ENCODE measurements at regions not wholly inside any gene's neighbourhood (a gene's known extent, or its start where the extent isn't known, plus 50 kb on each side); places are given as distances from the start of the nearest gene placed in this dataset.

DNA sequence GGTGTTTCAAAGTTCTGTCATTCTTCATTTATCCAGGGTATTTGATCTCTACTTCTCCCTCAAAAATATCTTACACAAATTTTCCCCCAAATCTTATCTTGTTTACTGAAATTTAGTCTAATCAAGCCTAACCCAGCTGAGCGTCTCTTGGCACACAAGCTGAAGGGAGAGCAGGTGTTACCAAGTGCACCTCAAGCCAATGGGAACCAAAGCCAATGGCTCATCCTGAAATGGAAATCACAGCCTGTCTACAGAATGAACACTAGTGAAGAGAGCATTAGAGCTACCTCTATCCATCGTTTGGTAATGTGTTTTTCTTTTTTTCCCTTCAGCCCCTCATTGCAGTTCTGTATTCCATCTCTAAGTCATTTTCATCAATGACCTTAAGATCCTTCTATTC is 1350.8 kb downstream of the OLFM4 start:
- Histone ChIP-seq H3K4me2 (ENCODE audit: low read length) (no peak overlapping the region), H3K79me2 (ENCODE audit: insufficient read depth, low read depth, low read length) (no peaks in the 10 kb centered on the region), H4K20me1 (ENCODE audit: insufficient read depth, low read length) (no peaks in the 10 kb centered on the region; the same call in 1 of the 2 replicates), H3K4me1 (ENCODE audit: insufficient read depth, low read length, poor library complexity, severe bottlenecking) (no peaks in the 10 kb centered on the region), H3K36me3 (ENCODE audit: insufficient read depth, low read length) (no peaks in the 10 kb centered on the region), H3K9me2 (ENCODE audit: insufficient read depth, low read length) (no peaks in the 10 kb centered on the region), H3K27ac (ENCODE audit: low read depth, low read length, poor library complexity, severe bottlenecking) (no peak overlapping the region), H2AFZ (ENCODE audit: low read length) (no peak overlapping the region), H3K9me3 (ENCODE audit: low read length) (no peaks in the 10 kb centered on the region), H3K4me3 (ENCODE audit: low read depth, low read length, poor library complexity, severe bottlenecking) (no peak overlapping the region)
- intact Hi-C loops (cut with micrococcal nuclease; ENCODE audit: unreplicated experiment): no loop called here
- CTCF ChIA-PET (ENCODE audit: unreplicated experiment): no interaction called here
- DNase-seq (ENCODE audit: low spot score): no peak
- POLR2A ChIA-PET: interaction anchor here (0.7 kb wide), 1 partner anchor 14 kb away, joined by 3 read pairs; no protein-coding TSS in a partner anchor
- TF ChIP-seq, protein P1, sequence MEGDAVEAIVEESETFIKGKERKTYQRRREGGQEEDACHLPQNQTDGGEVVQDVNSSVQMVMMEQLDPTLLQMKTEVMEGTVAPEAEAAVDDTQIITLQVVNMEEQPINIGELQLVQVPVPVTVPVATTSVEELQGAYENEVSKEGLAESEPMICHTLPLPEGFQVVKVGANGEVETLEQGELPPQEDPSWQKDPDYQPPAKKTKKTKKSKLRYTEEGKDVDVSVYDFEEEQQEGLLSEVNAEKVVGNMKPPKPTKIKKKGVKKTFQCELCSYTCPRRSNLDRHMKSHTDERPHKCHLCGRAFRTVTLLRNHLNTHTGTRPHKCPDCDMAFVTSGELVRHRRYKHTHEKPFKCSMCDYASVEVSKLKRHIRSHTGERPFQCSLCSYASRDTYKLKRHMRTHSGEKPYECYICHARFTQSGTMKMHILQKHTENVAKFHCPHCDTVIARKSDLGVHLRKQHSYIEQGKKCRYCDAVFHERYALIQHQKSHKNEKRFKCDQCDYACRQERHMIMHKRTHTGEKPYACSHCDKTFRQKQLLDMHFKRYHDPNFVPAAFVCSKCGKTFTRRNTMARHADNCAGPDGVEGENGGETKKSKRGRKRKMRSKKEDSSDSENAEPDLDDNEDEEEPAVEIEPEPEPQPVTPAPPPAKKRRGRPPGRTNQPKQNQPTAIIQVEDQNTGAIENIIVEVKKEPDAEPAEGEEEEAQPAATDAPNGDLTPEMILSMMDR (conservative IDR thresholded peaks at IDR 0.05; ENCODE audit: low read length): no peak
- no peak for TF ChIP-seq EZH2phosphoT487 (IDR thresholded peaks at IDR 0.05; ENCODE audit: borderline replicate concordance, low read depth, low read length)
- no TSS peak for BruUV-seq (replicated peaks)

GRCh38 chr13:54383604-54384003 is 1355.0 kb downstream of the OLFM4 start:
- no TSS peak for BruUV-seq (replicated peaks)
- Histone ChIP-seq H3K4me2 (ENCODE audit: low read length) (no peak overlapping the region), H3K4me3 (ENCODE audit: low read depth, low read length, poor library complexity, severe bottlenecking) (no peak overlapping the region), H3K36me3 (ENCODE audit: insufficient read depth, low read length) (no peaks in the 10 kb centered on the region), H4K20me1 (ENCODE audit: insufficient read depth, low read length) (no peaks in the 10 kb centered on the region; the same call in 1 of the 2 replicates), H3K9me3 (ENCODE audit: low read length) (no peaks in the 10 kb centered on the region), H2AFZ (ENCODE audit: low read length) (no peak overlapping the region), H3K79me2 (ENCODE audit: insufficient read depth, low read depth, low read length) (no peaks in the 10 kb centered on the region), H3K4me1 (ENCODE audit: insufficient read depth, low read length, poor library complexity, severe bottlenecking) (no peaks in the 10 kb centered on the region), H3K9me2 (ENCODE audit: insufficient read depth, low read length) (no peaks in the 10 kb centered on the region), H3K27ac (ENCODE audit: low read depth, low read length, poor library complexity, severe bottlenecking) (no peak overlapping the region)
- ChIA-PET CTCF (ENCODE audit: unreplicated experiment) (no interaction called here), POLR2A (no interaction called here)
- no peak for TF ChIP-seq EZH2phosphoT487 (IDR thresholded peaks at IDR 0.05; ENCODE audit: borderline replicate concordance, low read depth, low read length)
- TF ChIP-seq, protein P1 (conservative IDR thresholded peaks at IDR 0.05; ENCODE audit: low read length): no peak
- no peak for DNase-seq (ENCODE audit: low spot score)
- intact Hi-C loops (cut with micrococcal nuclease; ENCODE audit: unreplicated experiment): no loop called here

- Histone ChIP-seq H3K4me1 (ENCODE audit: insufficient read depth, low read length, poor library complexity, severe bottlenecking) (no peaks in the 10 kb centered on the region), H3K79me2 (ENCODE audit: insufficient read depth, low read depth, low read length) (no peaks in the 10 kb centered on the region), H4K20me1 (ENCODE audit: insufficient read depth, low read length) (no peaks in the 10 kb centered on the region; the same call in 1 of the 2 replicates), H3K36me3 (ENCODE audit: insufficient read depth, low read length) (no peaks in the 10 kb centered on the region), H3K4me3 (ENCODE audit: low read depth, low read length, poor library complexity, severe bottlenecking) (no peak overlapping the region), H3K4me2 (ENCODE audit: low read length) (no peak overlapping the region), H3K9me3 (ENCODE audit: low read length) (no peaks in the 10 kb centered on the region), H3K27ac (ENCODE audit: low read depth, low read length, poor library complexity, severe bottlenecking) (no peak overlapping the region), H2AFZ (ENCODE audit: low read length) (no peak overlapping the region), H3K9me2 (ENCODE audit: insufficient read depth, low read length) (no peaks in the 10 kb centered on the region)
- no peak for DNase-seq (ENCODE audit: low spot score)
- POLR2A ChIA-PET: no interaction called here
- intact Hi-C loops (cut with micrococcal nuclease; ENCODE audit: unreplicated experiment): no loop called here
- TF ChIP-seq, protein P1 (conservative IDR thresholded peaks at IDR 0.05; ENCODE audit: low read length): no peak
- TF ChIP-seq EZH2phosphoT487 (IDR thresholded peaks at IDR 0.05; ENCODE audit: borderline replicate concordance, low read depth, low read length): no peak
- BruUV-seq (replicated peaks): no TSS peak
- CTCF ChIA-PET (ENCODE audit: unreplicated experiment): no interaction called here
These were observed 1359.0 kb downstream of the OLFM4 start for GRCh38 chr13:54387625-54388024.
